ENCODE measurements at regions not wholly inside any gene's neighbourhood (a gene's known extent, or its start where the extent isn't known, plus 50 kb on each side); places are given as distances from the start of the nearest gene placed in this dataset.

DNA sequence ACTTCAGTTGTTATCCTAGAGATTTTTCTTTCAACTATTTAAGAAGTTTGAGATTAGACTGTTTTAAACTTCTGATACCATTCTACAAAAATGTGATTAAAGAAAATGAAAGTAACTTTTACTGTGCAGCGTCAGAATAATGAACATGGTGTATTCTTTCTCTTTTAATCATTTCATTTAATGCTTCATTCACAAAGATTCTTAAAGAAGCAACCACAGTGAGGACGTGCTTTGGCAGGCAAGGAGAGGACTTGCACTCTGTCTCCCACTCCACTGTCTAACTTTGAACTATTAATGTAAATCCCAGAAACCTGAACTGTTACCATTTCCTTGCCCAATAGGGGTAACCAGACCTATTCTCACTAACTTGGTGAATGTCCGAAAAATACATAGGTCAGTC lies 137.0 kb downstream of the KCNRG start:
- Histone ChIP-seq H3K9me3 (no peaks in the 10 kb centered on the region), H3K36me3 (replicated peaks in 1 of 2; ENCODE audit: insufficient read depth in 1 of 2, low read depth in 2 of 2) (no peaks in the 10 kb centered on the region), H3K4me1 (no peaks in the 10 kb centered on the region), H3K4me3 (no peak overlapping the region), H3K27me3 (no peaks in the 10 kb centered on the region), H3K27ac (no peak overlapping the region)
- ATAC-seq, result no peak
- DNase-seq, result no peak
- TF ChIP-seq POLR2A (IDR thresholded peaks at IDR 0.05), result no peak
- TF ChIP-seq, protein P1, sequence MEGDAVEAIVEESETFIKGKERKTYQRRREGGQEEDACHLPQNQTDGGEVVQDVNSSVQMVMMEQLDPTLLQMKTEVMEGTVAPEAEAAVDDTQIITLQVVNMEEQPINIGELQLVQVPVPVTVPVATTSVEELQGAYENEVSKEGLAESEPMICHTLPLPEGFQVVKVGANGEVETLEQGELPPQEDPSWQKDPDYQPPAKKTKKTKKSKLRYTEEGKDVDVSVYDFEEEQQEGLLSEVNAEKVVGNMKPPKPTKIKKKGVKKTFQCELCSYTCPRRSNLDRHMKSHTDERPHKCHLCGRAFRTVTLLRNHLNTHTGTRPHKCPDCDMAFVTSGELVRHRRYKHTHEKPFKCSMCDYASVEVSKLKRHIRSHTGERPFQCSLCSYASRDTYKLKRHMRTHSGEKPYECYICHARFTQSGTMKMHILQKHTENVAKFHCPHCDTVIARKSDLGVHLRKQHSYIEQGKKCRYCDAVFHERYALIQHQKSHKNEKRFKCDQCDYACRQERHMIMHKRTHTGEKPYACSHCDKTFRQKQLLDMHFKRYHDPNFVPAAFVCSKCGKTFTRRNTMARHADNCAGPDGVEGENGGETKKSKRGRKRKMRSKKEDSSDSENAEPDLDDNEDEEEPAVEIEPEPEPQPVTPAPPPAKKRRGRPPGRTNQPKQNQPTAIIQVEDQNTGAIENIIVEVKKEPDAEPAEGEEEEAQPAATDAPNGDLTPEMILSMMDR (IDR thresholded peaks at IDR 0.05), result no peak
- intact Hi-C loops (cut with DNase I), result no loop called here
- WGBS, 2 donors, result 65 to 68% methylated on average over 3 of the region's 3 CpGs

DNA sequence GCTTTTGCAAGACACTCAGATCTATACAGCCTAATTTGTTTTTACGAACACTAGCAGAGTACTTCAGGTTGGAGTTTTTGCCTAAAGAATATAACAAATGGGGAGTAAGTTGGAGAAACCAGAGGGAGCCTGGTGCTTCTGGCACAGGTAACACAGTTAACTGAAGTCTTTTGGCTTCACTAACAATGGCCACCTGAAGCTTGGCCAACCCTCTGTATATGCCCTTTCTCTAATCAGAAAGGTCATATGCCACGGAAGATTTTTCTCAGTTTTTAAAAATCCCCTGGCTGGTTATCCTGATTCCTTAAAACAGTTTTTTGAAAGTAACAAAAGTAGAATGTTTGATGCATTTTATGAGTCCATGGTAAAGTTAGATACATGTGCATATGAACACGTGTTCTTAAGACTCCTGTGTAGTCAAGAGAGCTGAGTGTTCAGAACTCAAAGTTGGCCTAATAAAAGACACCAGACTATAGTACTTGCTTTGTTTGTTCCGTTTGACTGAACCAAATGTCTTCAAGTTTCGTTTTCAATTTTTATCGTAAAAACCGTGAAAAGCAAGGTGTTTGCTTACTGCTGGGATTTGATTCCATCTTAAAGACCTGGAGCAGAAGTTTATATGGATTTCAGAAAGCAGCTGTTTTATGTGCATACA lies 137.5 kb downstream of the KCNRG start:
- WGBS, 2 donors, result 76 to 78% methylated on average over 7 of the region's 7 CpGs
- H3K27me3 ChIP-seq, result no peaks in the 10 kb centered on the region
- DNase-seq, result no peak
- no peak overlapping the region for H3K27ac ChIP-seq
- TF ChIP-seq POLR2A (IDR thresholded peaks at IDR 0.05), result no peak
- TF ChIP-seq, protein P1 (IDR thresholded peaks at IDR 0.05), result no peak
- no peaks in the 10 kb centered on the region for H3K4me1 ChIP-seq
- H3K36me3 ChIP-seq (replicated peaks in 1 of 2; ENCODE audit: insufficient read depth in 1 of 2, low read depth in 2 of 2), result no peaks in the 10 kb centered on the region
- no peak overlapping the region for H3K4me3 ChIP-seq
- intact Hi-C loops (cut with DNase I), result no loop called here
- no peaks in the 10 kb centered on the region for H3K9me3 ChIP-seq
- ATAC-seq, result no peak

DNA sequence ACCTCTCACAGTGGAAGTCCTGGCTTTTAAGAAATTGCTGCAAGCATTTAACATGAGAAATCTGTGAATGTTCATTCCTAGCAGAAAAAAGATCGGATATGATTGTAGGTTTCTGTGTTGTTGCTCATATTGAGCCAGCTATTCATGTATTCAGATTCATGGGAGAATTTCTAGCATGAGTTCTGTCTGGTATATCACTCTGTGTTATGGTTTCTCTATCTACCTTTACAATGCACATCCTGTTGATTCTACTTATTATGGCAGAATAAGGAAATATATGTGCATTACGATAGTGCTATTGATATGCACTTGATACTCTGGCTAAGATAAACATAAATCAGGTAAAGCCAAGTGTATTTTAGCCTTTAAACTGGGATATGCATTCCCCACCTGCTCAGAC lies 138.2 kb downstream of the KCNRG start:
- no peak for DNase-seq
- no peak overlapping the region for H3K4me3 ChIP-seq
- no peaks in the 10 kb centered on the region for H3K27me3 ChIP-seq
- no peak for ATAC-seq
- H3K4me1 ChIP-seq, result no peaks in the 10 kb centered on the region
- H3K27ac ChIP-seq, result no peak overlapping the region
- WGBS, 2 donors, result 69 to 76% methylated on average over 2 of the region's 2 CpGs
- no peaks in the 10 kb centered on the region for H3K9me3 ChIP-seq
- intact Hi-C loops (cut with DNase I), result no loop called here
- TF ChIP-seq, protein P1 (IDR thresholded peaks at IDR 0.05), result no peak
- no peak for TF ChIP-seq POLR2A (IDR thresholded peaks at IDR 0.05)
- H3K36me3 ChIP-seq (replicated peaks in 1 of 2; ENCODE audit: insufficient read depth in 1 of 2, low read depth in 2 of 2), result no peaks in the 10 kb centered on the region

DNA sequence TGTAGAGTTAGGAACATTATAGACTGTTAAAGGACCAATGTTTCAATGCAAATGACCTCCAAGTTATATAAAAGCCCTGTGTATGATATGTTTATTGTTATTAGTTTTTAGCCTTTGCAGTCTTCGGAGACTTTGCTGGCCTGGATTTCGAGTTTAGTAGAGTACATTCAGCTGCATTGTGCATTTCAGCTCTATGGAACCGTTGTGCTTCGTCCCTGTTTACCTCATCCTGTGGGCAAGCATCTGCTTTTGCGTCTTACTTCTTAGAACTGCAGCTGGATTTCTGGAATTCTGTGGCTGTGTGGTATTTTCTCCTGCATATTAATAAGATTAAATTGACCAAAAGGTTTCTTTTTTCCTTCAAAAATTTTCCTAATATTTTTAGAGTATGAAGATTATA lies 138.6 kb downstream of the KCNRG start:
- no peaks in the 10 kb centered on the region for H3K9me3 ChIP-seq
- no peaks in the 10 kb centered on the region for H3K36me3 ChIP-seq (replicated peaks in 1 of 2; ENCODE audit: insufficient read depth in 1 of 2, low read depth in 2 of 2)
- no peaks in the 10 kb centered on the region for H3K27me3 ChIP-seq
- no peak for TF ChIP-seq POLR2A (IDR thresholded peaks at IDR 0.05)
- H3K4me1 ChIP-seq, result no peaks in the 10 kb centered on the region
- WGBS, 2 donors, result 80 to 88% methylated on average over 5 of the region's 5 CpGs
- no peak overlapping the region for H3K4me3 ChIP-seq
- DNase-seq, result no peak
- no peak overlapping the region for H3K27ac ChIP-seq
- intact Hi-C loops (cut with DNase I), result no loop called here
- no peak for ATAC-seq

DNA sequence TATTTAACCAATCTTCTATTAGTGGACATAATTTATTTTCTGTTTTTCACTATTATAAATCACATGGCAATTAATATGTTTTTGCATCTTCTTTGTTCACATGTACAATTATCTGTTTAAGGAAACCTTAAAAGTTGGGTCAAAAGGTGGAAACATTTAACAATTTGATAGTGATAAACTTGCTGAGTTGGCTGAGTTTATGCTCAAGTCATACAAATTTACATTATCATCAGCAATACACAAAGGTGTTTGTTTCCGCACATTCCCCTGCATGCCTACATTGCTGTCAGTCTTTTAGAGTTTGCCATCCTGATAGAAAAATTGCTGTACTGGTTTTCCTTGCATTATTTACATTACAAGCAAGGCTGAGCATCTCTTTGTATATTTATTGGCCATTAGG lies 139.5 kb downstream of the KCNRG start:
- H3K4me1 ChIP-seq, result no peaks in the 10 kb centered on the region
- ATAC-seq (no peak), DNase-seq (no peak)
- H3K9me3 ChIP-seq, result no peaks in the 10 kb centered on the region
- H3K4me3 ChIP-seq, result no peak overlapping the region
- H3K27me3 ChIP-seq, result no peaks in the 10 kb centered on the region
- intact Hi-C loops (cut with DNase I), result no loop called here
- H3K36me3 ChIP-seq (replicated peaks in 1 of 2; ENCODE audit: insufficient read depth in 1 of 2, low read depth in 2 of 2), result no peaks in the 10 kb centered on the region
- TF ChIP-seq, protein P1 (IDR thresholded peaks at IDR 0.05), result no peak
- no peak for TF ChIP-seq POLR2A (IDR thresholded peaks at IDR 0.05)
- no peak overlapping the region for H3K27ac ChIP-seq
- 93 to 100% methylated on average over 1 of the region's 1 CpG for WGBS, 2 donors

Data from body of pancreas (tissue), 4 donors.